K562 (cell line): ENCODE measurements at regions not wholly inside any gene's neighbourhood (a gene's known extent, or its start where the extent isn't known, plus 50 kb on each side); places are given as distances from the start of the nearest gene placed in this dataset.

Experiments used
- AFF1 ChIP-seq, 2 experiments: fragments of 450-650 bp; IDR thresholded peaks; 2 replicates each; pipeline ENCODE4 v1.6.1; 2018; ENCODE audit warnings: mild to moderate bottlenecking in 2 of 2, low read depth in 1 of 2; ENCODE audit not compliant: partially characterized antibody in 2 of 2
- CBX8 ChIP-seq: fragments of 200-600 bp; sonication (generic); IDR thresholded peaks from 2 replicates; pipeline ENCODE4 v1.6.1; 2012; ENCODE audit warnings: borderline replicate concordance, mixed run types, low read depth, mild to moderate bottlenecking, moderate library complexity, mixed read lengths, low read length, control low read depth, inconsistent platforms; ENCODE audit not compliant: poor library complexity, severe bottlenecking; ENCODE audit errors: extremely low read depth
- CHD1 ChIP-seq: fragments of 200-600 bp; sonication (generic); IDR thresholded peaks from one replicate; pipeline ENCODE4 v1.6.1; 2012; ENCODE audit warnings: mild to moderate bottlenecking, moderate library complexity, low read length, inconsistent platforms
- CTCF ChIP-seq, 3 experiments: IDR thresholded peaks in 2 of 3; conservative IDR thresholded peaks in 1 of 3; 2 replicates each; pipeline ENCODE4 v1.5.1; 2011 to 2012; ENCODE audit warnings: low read length in 3 of 3, mild to moderate bottlenecking in 3 of 3, control low read depth in 2 of 3, improper control_type of control experiment in 1 of 3, inconsistent platforms in 1 of 3, low read depth in 1 of 3, mixed read lengths in 1 of 3, moderate library complexity in 1 of 3; ENCODE audit not compliant: insufficient read depth in 2 of 3
- MBD2 ChIP-seq: sonication (generic); IDR thresholded peaks from 2 replicates; pipeline ENCODE4 v1.6.1; 2016; ENCODE audit warnings: low read depth, borderline replicate concordance
- MCM3 ChIP-seq: fragments of 450-650 bp; IDR thresholded peaks from 2 replicates; pipeline ENCODE4 v1.6.1; 2016
- NONO ChIP-seq, 2 experiments: fragments of 200-400 bp in 1 of 2; fragments of 450-650 bp in 1 of 2; formaldehyde crosslinking in 1 of 2; IDR thresholded peaks; 2 replicates each; pipeline ENCODE4 v1.6.1; 2017; ENCODE audit warnings: low read depth in 2 of 2, mild to moderate bottlenecking in 2 of 2, moderate library complexity in 2 of 2, low read length in 1 of 2
- PYGO2 ChIP-seq: fragments of 450-650 bp; IDR thresholded peaks from 2 replicates; pipeline ENCODE4 v1.6.1; 2016; ENCODE audit warnings: mild to moderate bottlenecking, missing genetic modification characterization, moderate library complexity, missing compliant biosample characterization
- RAD51 ChIP-seq: fragments of 450-650 bp; IDR thresholded peaks from 2 replicates; pipeline ENCODE4 v1.7.1; 2016; ENCODE audit warnings: low read depth, mild to moderate bottlenecking, borderline replicate concordance
- TAF9B ChIP-seq: fragments of 450-650 bp; IDR thresholded peaks from 2 replicates; pipeline ENCODE4 v1.6.1; 2018; ENCODE audit warnings: mild to moderate bottlenecking; ENCODE audit not compliant: partially characterized antibody
- XRCC4 ChIP-seq: IDR thresholded peaks from one replicate; pipeline ENCODE4 v1.6.1; 2011; ENCODE audit not compliant: insufficient read depth, insufficient read length; ENCODE audit errors: extremely low read depth
- ZFP1 ChIP-seq: fragments of 450-650 bp; formaldehyde crosslinking; IDR thresholded peaks from 2 replicates; pipeline ENCODE4 v1.4.0; 2020; ENCODE audit warnings: mild to moderate bottlenecking, mixed read lengths
- ZNF511 ChIP-seq: sonication (generic); formaldehyde crosslinking; IDR thresholded peaks from 2 replicates; pipeline ENCODE4 v1.8.0; 2022; ENCODE audit warnings: mild to moderate bottlenecking, missing genetic modification reagents
- ZNF696 ChIP-seq: fragments of 250-450 bp; sonication (Bioruptor Pico); conservative IDR thresholded peaks from 2 replicates; pipeline ENCODE4 v1.4.0; 2020; ENCODE audit warnings: mild to moderate bottlenecking, moderate library complexity
- ZNF75A ChIP-seq: fragments of 450-650 bp; formaldehyde crosslinking; IDR thresholded peaks from 2 replicates; pipeline ENCODE4 v1.4.0; 2020; ENCODE audit warnings: mild to moderate bottlenecking
- TF ChIP-seq, protein P1 (sequence below): fragments of 200-800 bp; sonication (Bioruptor generic); IDR thresholded peaks from 2 replicates; pipeline ENCODE4 v1.6.1; 2017; ENCODE audit warnings: missing genetic modification characterization, missing compliant biosample characterization
- TF ChIP-seq, protein P2 (sequence below): sonication (generic); formaldehyde crosslinking; IDR thresholded peaks from 2 replicates; pipeline ENCODE4 v1.8.1; 2023; ENCODE audit warnings: mild to moderate bottlenecking, missing genetic modification reagents, moderate library complexity

- TF ChIP-seq CTCF (IDR thresholded peaks at IDR 0.05 in 2 of 3, conservative IDR thresholded peaks at IDR 0.05 in 1 of 3; ENCODE audit: insufficient read depth in 2 of 3, low read depth in 1 of 3, low read length in 3 of 3) (no peak), PYGO2 (tag) (peak; percentile 53; the same call in 1 of the 2 replicates), XRCC4 (no peak), CHD1 (no peak), ZFP1 (no peak), CBX8 (no peak), TAF9B (no peak), ZNF696 (no peak), ZNF75A (CRISPR knock-in tag) (no peak), ZNF511 (no peak), MBD2 (0 out of 2 replicates have a peak, but pooled peaks have one; percentile 27), AFF1 (IDR thresholded peaks at IDR 0.05; ENCODE audit: low read depth in 1 of 2, partially characterized antibody in 2 of 2) (no peak), RAD51 (no peak), NONO (IDR thresholded peaks at IDR 0.05; ENCODE audit: low read depth in 2 of 2, low read length in 1 of 2) (no peak), MCM3 (no peak)
- TF ChIP-seq, protein P1, sequence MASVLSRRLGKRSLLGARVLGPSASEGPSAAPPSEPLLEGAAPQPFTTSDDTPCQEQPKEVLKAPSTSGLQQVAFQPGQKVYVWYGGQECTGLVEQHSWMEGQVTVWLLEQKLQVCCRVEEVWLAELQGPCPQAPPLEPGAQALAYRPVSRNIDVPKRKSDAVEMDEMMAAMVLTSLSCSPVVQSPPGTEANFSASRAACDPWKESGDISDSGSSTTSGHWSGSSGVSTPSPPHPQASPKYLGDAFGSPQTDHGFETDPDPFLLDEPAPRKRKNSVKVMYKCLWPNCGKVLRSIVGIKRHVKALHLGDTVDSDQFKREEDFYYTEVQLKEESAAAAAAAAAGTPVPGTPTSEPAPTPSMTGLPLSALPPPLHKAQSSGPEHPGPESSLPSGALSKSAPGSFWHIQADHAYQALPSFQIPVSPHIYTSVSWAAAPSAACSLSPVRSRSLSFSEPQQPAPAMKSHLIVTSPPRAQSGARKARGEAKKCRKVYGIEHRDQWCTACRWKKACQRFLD (CRISPR knock-in tag) = no peak
- TF ChIP-seq, protein P2, sequence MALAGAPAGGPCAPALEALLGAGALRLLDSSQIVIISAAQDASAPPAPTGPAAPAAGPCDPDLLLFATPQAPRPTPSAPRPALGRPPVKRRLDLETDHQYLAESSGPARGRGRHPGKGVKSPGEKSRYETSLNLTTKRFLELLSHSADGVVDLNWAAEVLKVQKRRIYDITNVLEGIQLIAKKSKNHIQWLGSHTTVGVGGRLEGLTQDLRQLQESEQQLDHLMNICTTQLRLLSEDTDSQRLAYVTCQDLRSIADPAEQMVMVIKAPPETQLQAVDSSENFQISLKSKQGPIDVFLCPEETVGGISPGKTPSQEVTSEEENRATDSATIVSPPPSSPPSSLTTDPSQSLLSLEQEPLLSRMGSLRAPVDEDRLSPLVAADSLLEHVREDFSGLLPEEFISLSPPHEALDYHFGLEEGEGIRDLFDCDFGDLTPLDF = no peak
These were observed 128.0 kb upstream of the PROK2 start (continued) for GRCh38 chr3:71912839-71913495.
